ENCODE measurements at regions not wholly inside any gene's neighbourhood (a gene's known extent, or its start where the extent isn't known, plus 50 kb on each side); places are given as distances from the start of the nearest gene placed in this dataset.

GRCh38 chr2:225270861-225271260 lies 128.6 kb upstream of the NYAP2 start:
- intact Hi-C loops (cut with micrococcal nuclease) = no loop called here
- TF ChIP-seq MYC (IDR thresholded peaks at IDR 0.05; ENCODE audit: low read depth, low read length) (no peak), CTCF (IDR thresholded peaks at IDR 0.05; ENCODE audit: extremely low read depth in 1 of 2, insufficient read depth in 1 of 2, low read depth in 1 of 2, low read length in 2 of 2) (no peak), FOS (IDR thresholded peaks at IDR 0.05; ENCODE audit: borderline replicate concordance, insufficient read depth, low read length) (no peak), JUN (IDR thresholded peaks at IDR 0.05; ENCODE audit: borderline replicate concordance, insufficient read depth, insufficient read length, low read depth) (no peak), EZH2 (IDR thresholded peaks at IDR 0.05; ENCODE audit: borderline replicate concordance, low read depth, low read length, severe bottlenecking) (no peak), GATA2 (IDR thresholded peaks at IDR 0.05; ENCODE audit: insufficient read depth, insufficient read length, low read depth, low read length) (no peak), MAX (IDR thresholded peaks at IDR 0.05; ENCODE audit: insufficient read depth, insufficient read length) (no peak)
- no peaks in the 10 kb centered on the region for H3K79me2 ChIP-seq (ENCODE audit: control insufficient read depth, insufficient read depth, low read length)
- no peaks in the 10 kb centered on the region for H3K4me1 ChIP-seq (ENCODE audit: control insufficient read depth, extremely low read depth, insufficient read depth, low read length)
- ChIA-PET POLR2A (no interaction called here), CTCF (no interaction called here)
- BruUV-seq (replicated peaks) = no TSS peak
- no peak overlapping the region for H2AFZ ChIP-seq (ENCODE audit: low read depth, low read length)
- no peak overlapping the region for H3K4me2 ChIP-seq (ENCODE audit: insufficient read depth, low read length)
- no peaks in the 10 kb centered on the region for H3K9me1 ChIP-seq (replicated peaks; ENCODE audit: control insufficient read depth, extremely low read depth, insufficient read depth, low read length)
- H4K20me1 ChIP-seq (replicated peaks; ENCODE audit: control insufficient read depth, extremely low read depth, insufficient read depth, low read length) = no peaks in the 10 kb centered on the region
- H3K36me3 ChIP-seq (ENCODE audit: control insufficient read depth in 2 of 2, extremely low read depth in 1 of 2, insufficient read depth in 2 of 2, low read length in 2 of 2) = no peaks in the 10 kb centered on the region
- H3K9me3 ChIP-seq (replicated peaks; ENCODE audit: control insufficient read depth, insufficient read depth, low read length) = no peaks in the 10 kb centered on the region
- H3K27me3 ChIP-seq (ENCODE audit: control insufficient read depth in 2 of 2, insufficient read depth in 2 of 2, low read length in 2 of 2) = no peaks in the 10 kb centered on the region
- H3K9ac ChIP-seq (replicated peaks; ENCODE audit: extremely low read depth, insufficient read depth, low read length) = no peak overlapping the region
- FAIRE-seq = no peak
- DNase-seq (ENCODE audit: low read depth, low spot score) = no peak
- H3K27ac ChIP-seq (ENCODE audit: insufficient read depth, low read depth, low read length) = no peak overlapping the region
- no peak overlapping the region for H3K4me3 ChIP-seq (replicated peaks in 1 of 3; ENCODE audit: insufficient read depth in 1 of 3, low read depth in 1 of 3, low read length in 3 of 3)
- dilution Hi-C loops (cut with MboI; ENCODE audit: extremely low pct_ligation_motif_present, low sequenced_read_pairs) = no loop called here

Data from endothelial cell of umbilical vein (primary cell).